GM06990 (cell line): ENCODE measurements at regions not wholly inside any gene's neighbourhood (a gene's known extent, or its start where the extent isn't known, plus 50 kb on each side); places are given as distances from the start of the nearest gene placed in this dataset.

Source experiments
- DNase-seq: peaks from one replicate; pipeline ENCODE4 v3.0.0-alpha.2; 2011; ENCODE audit not compliant: insufficient read length; ENCODE audit errors: extremely low read depth
- H3K27me3 ChIP-seq: replicated peaks from 2 replicates; pipeline ENCODE4 v1.6.0; 2011; ENCODE audit warnings: low read length; ENCODE audit not compliant: control insufficient read depth, insufficient read depth
- H3K36me3 ChIP-seq: 2 replicates; pipeline ENCODE4 v1.5.1; 2011; ENCODE audit warnings: low read length; ENCODE audit not compliant: control insufficient read depth, insufficient read depth
- H3K4me3 ChIP-seq: replicated peaks from 2 replicates; pipeline ENCODE4 v1.5.1; 2011; ENCODE audit warnings: low read depth, mild to moderate bottlenecking, control low read depth, low read length
- TF ChIP-seq, protein P1 (sequence below): IDR thresholded peaks from 2 replicates; pipeline ENCODE4 v1.5.1; 2011; ENCODE audit warnings: low read length, control low read depth, mild to moderate bottlenecking, inconsistent platforms; ENCODE audit not compliant: insufficient read depth, poor library complexity, severe bottlenecking

DNA sequence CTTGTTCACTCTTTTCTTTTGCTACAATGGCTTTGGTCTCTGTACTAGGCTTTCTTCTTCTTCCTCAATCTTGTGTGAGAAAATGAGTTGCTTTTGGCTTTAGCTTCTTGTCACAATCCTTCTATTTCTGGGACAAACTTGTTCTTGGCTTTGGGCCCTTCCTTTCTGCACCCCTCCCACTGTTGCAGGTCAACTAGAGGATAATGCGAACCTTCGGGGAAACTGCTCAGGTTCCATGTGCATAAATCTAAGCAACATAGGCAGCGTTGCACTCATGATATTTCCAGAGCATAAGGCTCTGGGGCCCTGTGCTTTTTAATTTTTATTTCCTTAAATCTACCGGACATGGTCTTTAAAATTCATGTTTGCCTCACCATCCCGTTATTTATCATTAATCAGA, 89.8 kb upstream of the LRIG3 start:
- Histone ChIP-seq H3K4me3 (no peak overlapping the region), H3K27me3 (no peaks in the 10 kb centered on the region), H3K36me3 (no peaks in the 10 kb centered on the region)
- DNase-seq, result no peak
- TF ChIP-seq, protein P1, sequence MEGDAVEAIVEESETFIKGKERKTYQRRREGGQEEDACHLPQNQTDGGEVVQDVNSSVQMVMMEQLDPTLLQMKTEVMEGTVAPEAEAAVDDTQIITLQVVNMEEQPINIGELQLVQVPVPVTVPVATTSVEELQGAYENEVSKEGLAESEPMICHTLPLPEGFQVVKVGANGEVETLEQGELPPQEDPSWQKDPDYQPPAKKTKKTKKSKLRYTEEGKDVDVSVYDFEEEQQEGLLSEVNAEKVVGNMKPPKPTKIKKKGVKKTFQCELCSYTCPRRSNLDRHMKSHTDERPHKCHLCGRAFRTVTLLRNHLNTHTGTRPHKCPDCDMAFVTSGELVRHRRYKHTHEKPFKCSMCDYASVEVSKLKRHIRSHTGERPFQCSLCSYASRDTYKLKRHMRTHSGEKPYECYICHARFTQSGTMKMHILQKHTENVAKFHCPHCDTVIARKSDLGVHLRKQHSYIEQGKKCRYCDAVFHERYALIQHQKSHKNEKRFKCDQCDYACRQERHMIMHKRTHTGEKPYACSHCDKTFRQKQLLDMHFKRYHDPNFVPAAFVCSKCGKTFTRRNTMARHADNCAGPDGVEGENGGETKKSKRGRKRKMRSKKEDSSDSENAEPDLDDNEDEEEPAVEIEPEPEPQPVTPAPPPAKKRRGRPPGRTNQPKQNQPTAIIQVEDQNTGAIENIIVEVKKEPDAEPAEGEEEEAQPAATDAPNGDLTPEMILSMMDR, result no peak

GRCh38 chr12:59007620-59008019, 87.3 kb upstream of the LRIG3 start:
- Histone ChIP-seq H3K36me3 (no peaks in the 10 kb centered on the region), H3K27me3 (no peaks in the 10 kb centered on the region), H3K4me3 (no peak overlapping the region)
- TF ChIP-seq, protein P1, result no peak
- DNase-seq, result no peak

- Histone ChIP-seq H3K4me3 (no peak overlapping the region), H3K36me3 (no peaks in the 10 kb centered on the region), H3K27me3 (no peaks in the 10 kb centered on the region)
- TF ChIP-seq, protein P1, result no peak
- no peak for DNase-seq
Measured at GRCh38 chr12:59005193-59005955, 85.1 kb upstream of the LRIG3 start.

DNA sequence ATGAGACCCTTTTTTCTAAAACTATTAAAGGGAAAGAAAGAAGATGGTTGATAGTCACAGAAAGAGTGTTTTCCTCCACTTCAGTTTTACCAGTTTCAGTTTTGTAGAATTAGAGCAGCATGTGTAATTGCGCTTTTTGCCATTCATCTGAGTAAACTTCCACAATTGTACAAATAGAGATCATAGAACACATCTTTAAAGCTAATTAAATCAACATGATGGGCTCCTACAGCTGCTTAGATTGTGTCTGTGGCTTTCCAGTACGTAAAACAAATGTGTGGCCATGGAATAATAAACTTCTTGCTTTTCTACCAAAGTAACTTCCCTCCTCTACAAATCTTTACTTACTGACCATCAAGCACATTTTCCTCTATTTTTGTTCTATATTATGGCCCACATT, 84.2 kb upstream of the LRIG3 start:
- no peaks in the 10 kb centered on the region for H3K36me3 ChIP-seq
- TF ChIP-seq, protein P1, result no peak
- no peak overlapping the region for H3K4me3 ChIP-seq
- DNase-seq, result no peak
- H3K27me3 ChIP-seq, result no peaks in the 10 kb centered on the region

- TF ChIP-seq, protein P1, result no peak
- Histone ChIP-seq H3K36me3 (no peaks in the 10 kb centered on the region), H3K27me3 (no peaks in the 10 kb centered on the region), H3K4me3 (no peak overlapping the region)
- no peak for DNase-seq
Measured at GRCh38 chr12:58995666-58996363, 75.5 kb upstream of the LRIG3 start.
